Globus pallidus (tissue), 1 donor: ENCODE measurements at regions not wholly inside any gene's neighbourhood (a gene's known extent, or its start where the extent isn't known, plus 50 kb on each side); places are given as distances from the start of the nearest gene placed in this dataset.
"Not testable (repeated sequence)": the region's sequence is repeated elsewhere in the genome, so short reads cannot be mapped to it uniquely, and the experiment has no call there.

Experiments used
- DNase-seq: peaks from one replicate; pipeline ENCODE4 v3.0.0-alpha.2; 2015; ENCODE audit warnings: low spot score

DNA sequence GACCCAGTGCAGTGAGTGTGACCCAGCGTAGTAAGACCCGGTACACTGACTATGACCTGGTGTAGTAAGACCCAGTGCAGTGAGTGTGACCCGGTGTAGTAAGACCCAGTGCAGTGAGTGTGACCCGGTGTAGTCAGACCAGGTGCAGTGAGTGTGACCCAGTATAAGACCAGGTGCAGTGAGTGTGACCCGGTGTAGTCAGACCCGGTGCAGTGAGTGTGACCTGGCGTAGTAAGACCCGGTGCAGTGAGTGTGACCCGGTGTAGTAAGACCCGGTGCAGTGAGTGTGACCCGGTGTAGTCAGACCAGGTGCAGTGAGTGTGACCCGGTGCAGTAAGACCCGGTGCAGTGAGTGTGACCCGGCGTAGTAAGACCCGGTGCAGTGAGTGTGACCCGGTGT is 134.2 kb upstream of the SFSWAP start:
- DNase-seq: peak; percentile 31

DNA sequence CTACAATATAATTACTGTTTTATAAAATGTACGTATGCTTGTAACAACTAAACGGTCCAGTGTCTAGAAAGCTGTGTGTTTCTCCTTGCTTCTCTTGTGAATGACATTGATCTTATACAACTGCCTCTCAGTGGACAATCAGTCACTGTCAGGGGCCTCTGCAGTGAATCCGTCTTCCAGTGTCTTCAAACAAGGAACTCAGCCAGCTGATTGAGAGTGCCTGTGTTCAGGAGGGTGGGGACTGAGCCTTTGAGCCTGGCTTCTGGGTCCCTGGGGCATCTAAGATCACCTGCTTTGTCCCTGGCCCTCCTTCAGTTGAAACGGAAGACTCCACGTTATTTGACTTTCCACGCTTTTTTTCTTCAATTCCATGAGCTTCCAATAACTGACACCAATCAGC is 133.1 kb upstream of the SFSWAP start:
- DNase-seq: no peak

DNA sequence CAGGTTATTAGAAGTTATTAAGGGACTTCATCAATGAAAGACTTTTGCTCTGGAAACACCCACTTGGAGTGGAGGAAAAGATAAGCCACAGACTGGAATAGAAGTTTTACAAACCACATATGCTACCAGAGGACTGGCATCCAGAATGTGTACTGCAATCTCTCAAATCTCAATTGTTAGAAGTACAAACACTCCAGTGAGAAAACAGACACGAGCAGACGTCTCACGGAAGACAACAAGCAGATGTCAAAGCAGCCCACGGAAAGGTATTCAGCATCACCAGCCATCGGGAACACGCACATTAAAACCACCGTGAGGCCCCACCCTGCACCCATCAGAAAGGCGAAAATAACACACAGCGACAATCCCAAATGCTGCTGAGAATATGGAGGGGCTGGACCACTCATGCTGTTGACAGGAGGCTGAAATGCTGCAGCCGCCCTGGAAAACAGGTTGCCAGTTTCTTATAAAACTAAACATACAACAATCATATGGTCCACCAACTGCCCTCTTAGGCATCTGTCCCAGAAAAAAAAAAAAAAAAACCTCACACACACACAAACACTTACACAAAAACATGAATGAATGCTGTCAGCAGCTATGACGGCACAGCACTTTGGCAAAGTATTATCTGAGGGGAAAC is 131.9 kb upstream of the SFSWAP start:
- DNase-seq: no peak

DNA sequence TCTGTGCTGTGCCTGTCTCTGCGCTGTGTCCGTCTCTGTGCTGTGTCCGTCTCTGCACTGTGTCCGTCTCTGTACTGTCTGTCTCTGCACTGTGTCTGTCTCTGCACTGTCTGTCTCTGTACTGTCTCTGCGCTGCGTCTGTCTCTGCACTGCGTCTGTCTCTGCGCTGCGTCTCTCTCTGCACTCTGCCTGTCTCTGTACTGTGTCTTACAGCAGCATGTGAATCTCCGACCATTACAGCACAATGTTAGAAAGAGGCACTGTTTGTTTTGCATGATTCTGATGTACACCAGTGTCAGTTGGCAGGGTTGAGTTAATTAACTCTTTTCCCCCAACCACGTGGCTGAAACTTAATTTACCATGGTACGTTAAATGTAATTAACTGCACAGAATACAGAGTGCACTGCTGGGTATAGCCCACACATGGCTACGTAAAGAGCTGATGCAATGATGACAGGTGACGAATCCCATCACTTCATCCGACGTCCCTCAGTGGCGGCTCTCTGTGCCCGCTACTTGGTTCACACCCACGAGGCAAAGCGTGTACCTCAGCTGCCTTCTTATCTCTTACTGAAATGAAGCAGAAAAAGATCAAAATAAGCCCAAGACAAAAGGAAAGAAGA is 127.7 kb upstream of the SFSWAP start:
- no peak for DNase-seq

DNA sequence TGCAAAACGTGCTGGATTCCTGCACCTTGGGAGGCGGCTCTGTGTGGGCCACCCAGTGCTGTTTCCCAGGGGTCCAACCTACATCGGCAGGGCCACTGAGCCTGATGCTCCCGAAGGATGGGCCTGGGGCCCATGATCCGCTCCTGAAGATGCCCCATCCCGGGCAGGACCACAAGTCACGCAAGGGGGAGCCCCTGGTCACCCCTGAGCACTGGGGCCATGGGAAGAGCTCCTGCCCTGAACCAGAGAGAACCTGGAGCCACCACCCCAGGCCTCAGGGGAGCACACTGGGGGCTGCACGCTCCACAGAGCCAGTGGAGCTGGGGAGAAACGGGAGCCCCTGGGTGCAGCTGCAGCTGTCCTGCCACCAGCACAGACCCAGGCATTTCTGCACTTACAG is 124.6 kb upstream of the SFSWAP start:
- no peak for DNase-seq

DNA sequence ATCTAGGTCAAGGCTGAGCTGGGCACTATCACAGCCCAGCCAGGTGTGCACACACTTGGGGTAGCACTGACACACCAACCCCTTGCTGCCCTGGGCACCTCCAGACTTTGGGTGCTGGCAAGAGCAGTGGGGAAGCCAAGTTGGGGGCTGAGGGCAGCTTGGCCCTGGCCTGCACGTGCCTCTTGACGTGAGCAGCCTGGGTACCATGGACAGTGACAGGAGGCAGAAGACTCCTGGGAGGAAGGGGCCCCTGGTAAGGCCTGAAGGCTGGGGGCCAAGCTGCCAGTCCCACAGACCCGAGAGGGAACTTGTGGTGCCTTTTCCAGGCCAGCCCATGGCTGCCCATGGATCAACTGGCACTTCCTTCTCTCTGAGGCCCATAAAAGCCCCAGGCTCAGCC is 124.1 kb upstream of the SFSWAP start:
- no peak for DNase-seq

DNA sequence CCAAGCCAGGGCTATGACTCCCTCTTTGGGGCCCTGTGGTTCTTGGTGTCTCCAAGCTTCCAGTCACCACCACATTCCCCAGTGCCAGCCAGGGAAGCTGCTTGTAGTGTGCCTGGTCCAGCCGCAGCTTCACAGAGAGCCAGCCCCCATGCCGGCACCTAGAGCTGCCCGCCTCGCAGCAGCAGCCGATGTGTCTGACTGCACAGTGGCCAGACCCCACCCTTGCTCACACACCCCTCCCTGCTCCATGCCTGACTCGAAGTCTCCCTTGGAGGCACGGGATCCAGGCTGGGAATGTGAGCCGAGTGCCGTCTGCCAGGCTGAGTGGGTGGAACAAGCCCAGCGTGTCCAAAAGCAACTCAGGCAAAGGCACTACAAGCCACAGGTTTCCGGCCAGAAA is 123.3 kb upstream of the SFSWAP start:
- DNase-seq: no peak

DNA sequence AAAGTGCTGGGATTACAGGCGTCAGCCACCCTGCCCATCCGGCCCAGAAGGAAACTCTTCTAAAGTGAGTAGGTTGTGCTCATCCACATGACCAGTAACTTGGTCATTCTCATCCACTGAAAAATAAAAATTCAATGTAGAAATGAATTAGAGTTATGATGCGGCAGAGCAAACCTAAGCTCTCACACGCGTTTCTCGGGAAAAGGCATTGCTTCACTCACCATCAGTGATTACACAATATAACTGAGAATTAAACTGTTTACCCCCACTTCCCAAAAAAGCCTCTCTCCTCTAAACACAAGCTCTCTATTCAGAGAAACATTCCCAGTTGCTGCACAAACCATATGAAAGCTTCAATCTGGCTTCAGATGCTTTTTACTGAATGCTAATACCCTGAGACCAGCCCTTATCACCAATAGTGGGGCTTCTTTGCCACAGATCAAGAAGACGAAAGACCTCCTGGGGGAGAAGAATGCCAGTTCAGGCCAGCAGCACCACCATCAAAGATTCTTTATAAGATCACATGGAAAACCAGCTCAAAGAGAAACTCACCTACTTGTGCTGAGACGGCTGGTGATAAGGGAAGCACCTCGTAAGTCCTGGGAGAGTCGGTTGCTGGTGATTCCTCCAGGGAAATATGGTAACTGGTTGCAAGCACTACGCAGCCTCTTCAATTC is 121.5 kb upstream of the SFSWAP start:
- DNase-seq: no peak

DNA sequence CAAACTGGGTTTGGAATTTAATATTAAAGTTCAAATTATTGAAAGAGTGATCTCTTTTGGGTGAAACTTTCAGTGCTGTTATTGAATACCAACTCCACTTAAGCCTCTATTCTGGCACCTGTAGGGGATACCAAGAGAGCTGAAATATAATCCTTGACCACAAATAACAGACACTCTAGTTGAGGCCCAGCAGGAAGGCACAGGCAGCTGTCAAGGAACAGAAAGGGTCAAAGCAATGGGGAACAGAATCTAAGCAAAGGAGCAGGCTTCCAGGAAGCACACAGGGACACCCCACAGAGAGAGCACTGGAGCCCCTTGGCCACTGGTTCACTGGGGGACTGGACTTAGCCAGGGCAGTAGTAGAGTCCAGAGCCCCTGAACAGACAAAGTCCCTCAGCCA is 120.9 kb upstream of the SFSWAP start:
- DNase-seq: no peak

DNA sequence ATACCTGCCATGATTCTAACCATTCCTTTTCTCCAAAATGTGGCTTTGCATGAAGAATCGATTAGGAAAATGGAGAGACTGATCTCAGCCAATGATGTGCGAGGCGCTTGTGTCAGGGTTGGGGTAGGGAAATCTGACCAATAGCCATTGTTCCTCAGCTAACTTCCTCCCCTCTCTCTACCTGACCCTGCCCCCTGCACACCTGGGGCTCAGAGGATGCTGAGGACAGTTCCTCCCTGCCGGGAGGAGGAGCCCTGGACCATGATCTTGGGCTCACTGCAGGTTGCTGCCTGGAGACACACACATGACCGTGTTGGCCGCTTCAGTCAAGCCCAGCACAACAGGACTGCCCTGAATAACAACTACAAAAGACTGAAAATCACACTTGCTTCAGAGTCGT is 119.8 kb upstream of the SFSWAP start:
- no peak for DNase-seq

DNA sequence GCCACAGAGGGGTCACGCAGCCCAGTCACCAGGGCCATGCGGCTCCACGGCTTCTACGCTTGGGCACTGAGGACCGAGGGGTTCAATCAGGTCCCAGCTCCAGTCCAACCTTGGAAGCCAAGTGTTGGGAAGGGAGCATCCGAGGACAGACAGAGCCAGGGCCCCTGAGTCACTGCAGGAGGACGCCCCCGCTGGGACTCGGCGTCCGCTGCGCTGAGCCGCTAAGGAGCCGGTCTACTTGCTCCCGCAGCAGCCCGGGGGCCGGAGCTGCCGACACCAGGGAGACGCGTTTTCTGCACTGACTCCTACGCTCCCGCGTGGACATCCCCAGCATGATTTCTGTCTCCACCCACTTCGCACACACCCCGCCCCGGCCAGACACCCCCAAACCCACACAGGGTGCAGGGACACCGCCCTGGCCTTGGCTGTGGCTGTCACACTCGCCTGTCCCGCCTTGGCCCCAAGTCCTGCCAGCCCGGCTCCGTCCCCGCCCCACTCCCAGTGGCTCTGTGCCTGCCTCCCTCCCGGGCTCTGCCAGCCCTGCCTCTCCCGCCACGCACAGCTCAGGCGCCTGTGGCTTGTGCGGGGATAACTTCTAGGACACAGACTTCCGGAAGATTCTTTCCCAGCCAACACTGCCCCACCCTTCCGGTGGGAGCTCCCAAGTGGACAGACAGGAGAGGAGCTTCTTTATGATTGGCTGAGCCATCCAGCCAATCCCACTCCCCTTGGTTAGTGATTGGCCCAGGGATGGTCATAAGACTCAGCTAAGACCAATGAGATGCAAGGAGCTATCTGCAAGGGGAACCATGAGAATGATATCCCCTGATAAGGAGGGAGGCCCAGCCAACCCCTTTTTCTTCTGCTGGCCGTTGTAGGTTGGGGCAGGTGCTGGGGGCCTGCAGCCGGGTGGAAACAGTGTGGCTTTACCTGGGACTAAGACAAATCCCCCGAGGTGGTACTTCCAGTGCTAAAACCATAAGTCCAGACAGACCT is 118.9 kb upstream of the SFSWAP start:
- DNase-seq: no peak

DNA sequence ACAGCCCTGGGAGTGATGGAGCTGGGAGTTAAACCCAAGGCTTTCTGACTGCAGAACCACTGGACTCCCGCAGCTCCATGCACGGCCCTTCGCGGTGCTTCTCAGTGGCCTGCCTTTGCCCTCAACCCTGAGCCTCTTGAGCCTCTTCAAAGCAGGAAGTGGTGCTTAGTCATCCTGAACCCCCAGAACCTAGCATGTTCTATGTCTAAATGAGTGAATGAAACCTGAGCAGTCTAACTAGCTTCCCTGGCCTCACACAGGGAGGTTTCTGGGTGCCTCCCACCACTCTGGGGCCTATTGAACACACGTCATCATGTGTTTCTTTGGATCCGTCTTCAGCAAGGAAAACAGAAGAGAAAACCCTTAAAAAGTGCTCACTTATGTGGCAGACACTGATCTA is 117.9 kb upstream of the SFSWAP start:
- no peak for DNase-seq

DNA sequence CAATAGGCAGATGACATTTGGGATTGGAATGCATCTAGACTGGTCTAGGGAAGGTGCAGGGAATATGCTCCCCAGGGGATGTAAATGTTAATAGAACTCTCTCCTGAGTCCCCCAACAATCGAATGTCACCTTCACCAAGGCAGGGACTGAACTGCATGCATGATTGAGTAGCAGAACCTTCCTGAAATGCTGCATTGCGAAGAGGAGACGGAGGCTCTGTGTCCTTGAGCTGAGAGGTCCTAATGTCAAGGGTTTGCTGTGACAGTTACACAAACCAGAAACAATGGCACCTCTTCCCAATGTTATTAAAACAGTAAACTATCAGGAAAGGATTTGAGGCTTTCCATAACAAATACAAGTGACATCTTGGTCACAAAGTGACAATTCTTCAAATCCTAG is 117.5 kb upstream of the SFSWAP start:
- no peak for DNase-seq

DNA sequence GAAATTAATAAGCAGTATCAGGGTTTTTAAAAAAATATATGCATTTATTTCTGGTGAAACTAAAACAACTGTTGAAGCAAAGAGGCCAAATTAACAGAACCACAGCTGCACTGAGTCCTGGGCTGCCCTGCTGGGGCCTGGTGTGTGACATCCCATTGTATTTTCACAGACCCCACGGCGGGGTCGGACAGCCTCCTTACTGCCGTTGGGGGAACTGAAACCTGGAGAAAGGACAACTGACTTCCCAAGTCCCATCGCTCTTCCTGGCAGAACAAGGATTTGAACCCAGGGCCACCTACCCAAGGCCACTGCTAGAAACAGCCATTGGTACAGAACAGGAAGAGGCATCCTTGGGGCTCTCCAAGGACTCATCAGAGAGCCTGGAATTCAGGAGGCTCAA is 114.8 kb upstream of the SFSWAP start:
- DNase-seq: no peak

DNA sequence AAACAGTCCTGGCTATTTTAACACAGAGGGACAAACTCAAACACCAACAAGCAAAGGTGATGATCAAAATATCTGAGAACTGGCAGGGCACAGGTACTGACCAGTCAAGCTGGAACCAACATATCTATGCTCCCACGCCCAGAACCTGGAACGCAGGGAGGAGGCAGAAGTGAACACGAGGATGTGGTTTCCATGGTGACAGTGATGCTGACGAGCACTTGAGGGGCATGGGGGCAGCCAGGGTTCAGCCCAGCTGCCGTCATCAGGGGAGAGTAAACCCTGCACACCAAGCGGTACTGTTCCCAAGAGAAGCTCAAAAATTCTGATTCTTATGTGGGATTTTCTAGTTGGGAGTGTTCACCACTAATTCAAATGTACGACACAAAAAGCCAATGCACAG is 113.6 kb upstream of the SFSWAP start:
- DNase-seq: no peak

DNA sequence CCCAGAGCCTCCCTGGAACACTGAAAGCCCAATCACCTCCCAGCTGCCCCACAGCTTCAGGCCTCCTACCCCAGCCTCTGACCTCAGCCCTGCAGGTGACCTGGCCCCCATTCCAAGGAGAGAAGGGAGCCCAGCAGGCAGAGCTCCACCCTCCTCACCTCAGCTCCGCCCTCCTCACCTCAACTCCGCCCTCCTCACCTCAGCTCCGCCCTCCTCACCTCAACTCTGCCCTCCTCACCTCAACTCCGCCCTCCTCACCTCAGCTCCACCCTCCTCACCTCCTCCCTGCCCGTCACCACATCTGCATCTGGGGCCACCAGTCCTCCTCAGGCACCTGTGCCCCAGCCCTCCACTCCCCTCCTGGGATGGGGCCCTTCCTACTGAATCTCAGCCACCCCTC is 112.2 kb upstream of the SFSWAP start:
- DNase-seq: no peak

DNA sequence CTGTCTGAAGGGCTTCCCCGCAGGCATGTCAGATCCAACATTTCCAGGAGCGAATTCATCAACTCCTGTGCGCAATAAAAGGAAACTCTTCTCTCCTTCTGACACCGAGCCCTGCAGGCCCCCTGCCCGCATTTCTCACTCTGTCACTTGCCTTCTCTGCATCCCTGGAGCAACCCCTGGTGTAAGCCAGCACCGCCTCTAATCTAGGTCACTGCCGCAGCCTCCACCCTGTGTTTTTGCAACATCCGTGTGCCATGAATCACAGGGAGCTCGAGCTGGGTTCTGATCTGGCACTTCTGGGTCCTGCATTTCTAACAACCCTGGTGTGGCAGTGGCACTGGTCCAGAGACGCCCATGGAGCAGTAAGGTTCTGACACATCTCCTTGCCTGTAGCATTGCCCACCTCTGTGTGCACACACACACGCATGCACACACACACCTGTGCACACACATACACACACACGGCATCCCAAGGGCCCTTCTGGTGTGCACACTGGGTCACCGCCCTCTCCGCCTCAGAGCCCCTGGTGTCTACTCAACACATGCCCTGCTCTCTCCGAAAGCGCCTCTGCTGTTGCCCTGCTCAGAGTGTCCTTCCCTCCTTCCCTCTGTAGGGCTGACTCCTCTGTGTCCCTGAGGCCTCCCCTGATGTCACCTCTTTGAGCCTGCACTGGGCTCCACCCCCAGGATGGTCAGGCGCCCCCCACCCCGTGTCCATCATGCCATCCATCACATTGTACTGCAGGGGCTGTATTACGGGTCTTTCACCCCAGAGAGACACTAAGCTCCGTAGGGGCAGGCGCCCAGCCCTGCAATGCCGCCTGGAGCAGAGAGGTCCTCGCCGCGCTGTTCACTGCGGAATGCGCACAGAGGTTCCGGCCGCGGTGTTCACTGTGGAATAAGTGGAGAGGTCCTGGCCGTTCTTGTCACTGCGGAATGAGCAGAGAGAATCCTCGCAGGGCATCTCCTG is 111.4 kb upstream of the SFSWAP start:
- DNase-seq: no peak

DNA sequence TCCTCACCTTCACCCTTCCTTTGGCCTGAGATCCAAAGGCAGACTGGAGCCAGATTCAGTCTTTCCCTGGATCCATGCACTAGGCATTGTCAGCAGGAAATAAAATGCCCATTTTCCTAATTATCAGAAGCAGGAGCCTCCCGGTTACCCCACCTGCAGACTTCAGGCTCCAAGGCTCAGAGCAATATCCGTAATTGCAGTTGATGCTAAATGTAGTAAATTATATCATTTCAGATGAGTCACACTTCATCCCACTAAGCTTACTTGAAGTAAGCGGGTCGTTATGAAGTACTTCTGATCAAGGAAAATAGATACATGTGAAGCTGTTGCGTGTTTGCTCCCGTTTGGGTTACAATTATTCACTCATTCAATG is 110.7 kb upstream of the SFSWAP start:
- DNase-seq: no peak

DNA sequence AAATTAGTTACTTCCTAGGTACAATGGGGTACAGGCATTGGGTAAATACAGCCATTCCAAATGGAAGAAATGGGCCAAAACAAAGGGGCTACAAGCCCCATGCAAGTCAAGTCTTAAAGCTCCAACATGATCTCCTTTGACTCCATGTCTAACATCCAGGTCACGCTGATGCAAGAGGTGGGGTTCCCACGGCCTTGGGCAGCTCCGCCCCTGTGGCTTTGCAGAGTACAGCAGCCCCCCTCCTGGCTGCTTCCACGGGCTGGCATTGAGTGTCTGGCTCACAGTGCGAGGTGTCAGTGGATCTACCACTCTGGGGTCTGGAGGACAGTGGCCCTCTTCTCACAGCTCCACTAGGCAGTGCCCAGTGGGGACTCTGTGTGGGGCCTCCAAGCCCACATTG is 109.4 kb upstream of the SFSWAP start:
- not testable (repeated sequence) for DNase-seq

DNA sequence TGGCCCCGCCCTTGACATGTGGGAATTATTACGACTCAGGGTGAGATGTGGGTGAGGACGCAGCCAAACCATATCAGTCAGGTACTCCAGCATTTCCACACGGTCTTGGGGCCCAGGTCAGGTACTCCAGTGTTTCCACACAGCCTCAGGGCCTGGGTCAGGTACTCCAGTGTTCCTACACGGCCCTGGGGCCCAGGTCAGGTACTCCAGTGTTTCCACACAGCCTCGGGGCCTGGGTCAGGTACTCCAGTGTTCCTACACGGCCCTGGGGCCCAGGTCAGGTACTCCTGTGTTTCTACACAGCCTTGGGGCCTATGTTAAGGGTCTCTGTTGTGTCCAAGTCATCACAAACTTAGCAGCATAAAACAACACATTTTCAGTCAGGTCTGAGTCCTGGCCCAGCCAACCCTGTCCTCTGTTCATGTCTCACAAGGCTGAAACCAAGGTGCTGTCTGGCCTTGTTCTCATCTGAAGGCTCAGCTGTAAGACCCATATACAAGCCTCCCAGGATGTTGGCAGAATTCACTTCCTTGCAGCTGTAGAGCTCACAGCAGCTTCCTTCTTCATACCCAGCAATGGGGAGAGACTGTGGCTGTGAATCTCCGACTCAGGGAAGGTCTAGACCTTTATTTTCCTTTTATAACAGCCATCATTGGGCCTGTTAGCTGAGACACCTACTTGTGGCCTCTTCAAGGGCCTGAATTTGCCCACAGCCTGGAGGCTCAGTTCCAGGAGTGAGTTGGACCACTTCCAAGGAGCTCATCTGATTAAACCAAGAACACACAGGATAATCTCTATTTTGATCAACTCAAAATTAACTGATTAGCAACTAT is 107.6 kb upstream of the SFSWAP start:
- DNase-seq: no peak
